Osteocyte (in vitro differentiated cells): ENCODE measurements at regions not wholly inside any gene's neighbourhood (a gene's known extent, or its start where the extent isn't known, plus 50 kb on each side); places are given as distances from the start of the nearest gene placed in this dataset.

ENCODE experiments used
- DNase-seq: peaks from one replicate; pipeline ENCODE4 v3.0.0; 2021; ENCODE audit warnings: mixed read lengths; ENCODE audit not compliant: unreplicated experiment; ENCODE audit errors: extremely low spot score
- H3K27ac Mint-ChIP-seq: one replicate; pipeline ENCODE4 v1.8.0; 2021; ENCODE audit warnings: mild to moderate bottlenecking, mixed read lengths; ENCODE audit not compliant: unreplicated experiment
- H3K27me3 Mint-ChIP-seq: one replicate; pipeline ENCODE4 v1.8.0; 2021; ENCODE audit warnings: mixed read lengths; ENCODE audit not compliant: unreplicated experiment
- H3K36me3 Mint-ChIP-seq: one replicate; pipeline ENCODE4 v1.8.0; 2021; ENCODE audit warnings: mixed read lengths; ENCODE audit not compliant: unreplicated experiment
- H3K4me1 Mint-ChIP-seq: one replicate; pipeline ENCODE4 v1.8.0; 2021; ENCODE audit warnings: mixed read lengths; ENCODE audit not compliant: unreplicated experiment
- H3K4me3 Mint-ChIP-seq: one replicate; pipeline ENCODE4 v1.8.0; 2021; ENCODE audit warnings: mild to moderate bottlenecking, moderate library complexity, mixed read lengths; ENCODE audit not compliant: unreplicated experiment
- H3K9me3 Mint-ChIP-seq: one replicate; pipeline ENCODE4 v1.8.0; 2021; ENCODE audit warnings: mixed read lengths; ENCODE audit not compliant: unreplicated experiment
- TF ChIP-seq, protein P1 (sequence below): fragments of 200-600 bp; sonication (generic); IDR thresholded peaks from 2 replicates; pipeline ENCODE4 v1.5.0; 2021; ENCODE audit warnings: antibody characterized with exemption, mild to moderate bottlenecking, moderate library complexity

- Mint-ChIP-seq H3K36me3 (no peaks in the 10 kb centered on the region), H3K27ac (no peak overlapping the region), H3K9me3 (no peaks in the 10 kb centered on the region), H3K4me1 (no peaks in the 10 kb centered on the region), H3K27me3 (peaks cover 4% of the 10 kb centered on the region), H3K4me3 (no peak overlapping the region)
- no peak for DNase-seq
- TF ChIP-seq, protein P1, sequence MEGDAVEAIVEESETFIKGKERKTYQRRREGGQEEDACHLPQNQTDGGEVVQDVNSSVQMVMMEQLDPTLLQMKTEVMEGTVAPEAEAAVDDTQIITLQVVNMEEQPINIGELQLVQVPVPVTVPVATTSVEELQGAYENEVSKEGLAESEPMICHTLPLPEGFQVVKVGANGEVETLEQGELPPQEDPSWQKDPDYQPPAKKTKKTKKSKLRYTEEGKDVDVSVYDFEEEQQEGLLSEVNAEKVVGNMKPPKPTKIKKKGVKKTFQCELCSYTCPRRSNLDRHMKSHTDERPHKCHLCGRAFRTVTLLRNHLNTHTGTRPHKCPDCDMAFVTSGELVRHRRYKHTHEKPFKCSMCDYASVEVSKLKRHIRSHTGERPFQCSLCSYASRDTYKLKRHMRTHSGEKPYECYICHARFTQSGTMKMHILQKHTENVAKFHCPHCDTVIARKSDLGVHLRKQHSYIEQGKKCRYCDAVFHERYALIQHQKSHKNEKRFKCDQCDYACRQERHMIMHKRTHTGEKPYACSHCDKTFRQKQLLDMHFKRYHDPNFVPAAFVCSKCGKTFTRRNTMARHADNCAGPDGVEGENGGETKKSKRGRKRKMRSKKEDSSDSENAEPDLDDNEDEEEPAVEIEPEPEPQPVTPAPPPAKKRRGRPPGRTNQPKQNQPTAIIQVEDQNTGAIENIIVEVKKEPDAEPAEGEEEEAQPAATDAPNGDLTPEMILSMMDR: no peak
Measured at GRCh38 chr2:209209943-209210342, 213.9 kb upstream of the MAP2 start.

DNA sequence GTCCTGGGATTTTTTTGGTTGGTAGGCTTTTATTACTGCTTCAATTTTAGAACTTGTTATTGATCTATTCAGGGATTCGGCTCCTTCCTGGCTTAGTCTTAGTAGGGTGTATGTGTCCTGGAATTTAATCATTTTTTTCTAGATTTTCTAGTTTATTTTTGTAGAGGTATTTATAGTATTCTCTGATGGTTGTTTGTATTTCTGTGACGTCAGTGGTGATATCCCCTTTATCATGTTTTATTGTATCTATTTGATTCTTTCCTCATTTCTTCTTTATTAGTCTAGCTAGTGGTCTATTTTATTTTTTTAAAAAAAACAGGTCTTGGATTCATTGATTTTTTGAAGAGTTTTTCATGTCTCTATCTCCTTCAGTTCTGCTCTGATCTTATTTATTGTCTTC is 193.3 kb upstream of the MAP2 start:
- Mint-ChIP-seq H3K9me3 (no peaks in the 10 kb centered on the region), H3K36me3 (no peaks in the 10 kb centered on the region), H3K4me3 (no peak overlapping the region), H3K27ac (no peak overlapping the region), H3K27me3 (no peaks in the 10 kb centered on the region), H3K4me1 (no peaks in the 10 kb centered on the region)
- no peak for DNase-seq
- TF ChIP-seq, protein P1: no peak

DNA sequence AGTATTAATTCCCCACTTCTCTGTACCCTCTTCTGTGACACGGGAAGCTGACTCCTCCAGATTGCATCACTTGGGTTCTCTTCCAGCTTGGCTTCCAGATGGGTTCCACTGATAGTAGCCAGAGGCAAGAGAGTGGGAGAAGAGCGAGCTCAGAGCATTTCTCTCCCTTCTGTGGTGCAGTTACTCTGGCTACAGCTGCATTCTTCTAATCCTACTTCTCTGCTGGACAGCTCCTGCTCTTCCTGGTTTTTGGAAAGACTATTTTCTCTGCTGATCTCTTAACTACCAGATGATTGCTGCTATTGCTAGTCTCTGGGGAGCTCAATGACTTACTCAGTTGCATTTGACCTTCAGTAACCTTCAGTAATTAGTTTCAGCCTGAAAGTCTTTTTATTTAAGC is 187.5 kb upstream of the MAP2 start:
- Mint-ChIP-seq H3K4me3 (no peak overlapping the region), H3K36me3 (no peaks in the 10 kb centered on the region), H3K27me3 (no peaks in the 10 kb centered on the region), H3K9me3 (peaks cover 8% of the 10 kb centered on the region), H3K4me1 (no peaks in the 10 kb centered on the region), H3K27ac (no peak overlapping the region)
- TF ChIP-seq, protein P1: no peak
- no peak for DNase-seq

GRCh38 chr2:209238765-209239584 is 184.9 kb upstream of the MAP2 start:
- no peak for DNase-seq
- Mint-ChIP-seq H3K9me3 (peaks cover 12% of the 10 kb centered on the region), H3K36me3 (no peaks in the 10 kb centered on the region)

DNA sequence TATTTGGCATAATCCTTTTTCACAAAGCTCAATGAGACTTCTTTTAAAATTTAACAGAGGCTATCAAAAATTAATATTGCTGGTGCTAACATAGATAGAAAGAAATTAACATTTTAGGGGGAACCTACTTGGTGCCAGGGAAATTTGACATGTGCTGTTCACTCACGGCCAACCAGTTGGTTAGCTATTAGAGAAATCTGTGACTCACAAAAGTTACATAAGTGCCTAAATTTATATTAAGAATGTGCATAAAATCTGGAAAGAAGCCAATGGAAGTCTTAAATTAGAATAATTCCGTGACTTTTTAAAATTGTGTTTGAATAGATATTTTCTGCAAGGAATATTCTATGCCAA is 184.3 kb upstream of the MAP2 start:
- peaks cover 12% of the 10 kb centered on the region for H3K9me3 Mint-ChIP-seq
- H3K4me3 Mint-ChIP-seq: no peak overlapping the region
- DNase-seq: no peak
- TF ChIP-seq, protein P1: no peak
- no peaks in the 10 kb centered on the region for H3K4me1 Mint-ChIP-seq
- H3K27ac Mint-ChIP-seq: no peak overlapping the region
- no peaks in the 10 kb centered on the region for H3K27me3 Mint-ChIP-seq
- no peaks in the 10 kb centered on the region for H3K36me3 Mint-ChIP-seq

More at GRCh38 chr2:209238765-209239584, 184.9 kb upstream of the MAP2 start:
- TF ChIP-seq, protein P1: no peak
- Mint-ChIP-seq H3K27me3 (no peaks in the 10 kb centered on the region), H3K4me3 (no peak overlapping the region), H3K27ac (no peak overlapping the region), H3K4me1 (no peaks in the 10 kb centered on the region)
